ENCODE measurements at regions not wholly inside any gene's neighbourhood (a gene's known extent, or its start where the extent isn't known, plus 50 kb on each side); places are given as distances from the start of the nearest gene placed in this dataset.

DNA sequence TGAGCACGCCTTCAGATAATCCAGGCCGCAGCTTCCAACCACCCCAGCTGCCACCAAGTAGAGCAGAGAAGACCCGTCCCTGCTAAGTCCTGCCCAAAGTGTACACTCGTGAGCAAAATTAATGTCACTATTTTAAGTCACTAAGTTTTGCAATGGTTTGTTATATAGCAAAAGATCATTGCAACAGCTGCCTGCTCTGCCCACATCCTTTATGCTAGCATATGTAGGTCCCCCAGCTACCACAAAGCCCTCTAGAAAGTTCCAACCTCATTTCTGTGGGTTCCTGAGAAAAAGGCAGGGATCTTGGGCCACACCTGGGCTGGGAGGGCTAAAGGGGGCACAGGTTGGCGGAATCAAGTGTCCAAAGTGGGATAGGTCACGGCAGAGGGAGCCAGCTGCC is 346.9 kb downstream of the BCOR start:
- no peak for DNase-seq (ENCODE audit: low read depth in 2 of 3, low spot score in 1 of 3)

GRCh38 chrX:39752815-39753214 is 344.9 kb downstream of the BCOR start:
- DNase-seq (ENCODE audit: low read depth in 2 of 3, low spot score in 1 of 3): no peak

- no peak for DNase-seq (ENCODE audit: low read depth in 2 of 3, low spot score in 1 of 3)
These were observed 344.3 kb downstream of the BCOR start for GRCh38 chrX:39753293-39753996.

DNA sequence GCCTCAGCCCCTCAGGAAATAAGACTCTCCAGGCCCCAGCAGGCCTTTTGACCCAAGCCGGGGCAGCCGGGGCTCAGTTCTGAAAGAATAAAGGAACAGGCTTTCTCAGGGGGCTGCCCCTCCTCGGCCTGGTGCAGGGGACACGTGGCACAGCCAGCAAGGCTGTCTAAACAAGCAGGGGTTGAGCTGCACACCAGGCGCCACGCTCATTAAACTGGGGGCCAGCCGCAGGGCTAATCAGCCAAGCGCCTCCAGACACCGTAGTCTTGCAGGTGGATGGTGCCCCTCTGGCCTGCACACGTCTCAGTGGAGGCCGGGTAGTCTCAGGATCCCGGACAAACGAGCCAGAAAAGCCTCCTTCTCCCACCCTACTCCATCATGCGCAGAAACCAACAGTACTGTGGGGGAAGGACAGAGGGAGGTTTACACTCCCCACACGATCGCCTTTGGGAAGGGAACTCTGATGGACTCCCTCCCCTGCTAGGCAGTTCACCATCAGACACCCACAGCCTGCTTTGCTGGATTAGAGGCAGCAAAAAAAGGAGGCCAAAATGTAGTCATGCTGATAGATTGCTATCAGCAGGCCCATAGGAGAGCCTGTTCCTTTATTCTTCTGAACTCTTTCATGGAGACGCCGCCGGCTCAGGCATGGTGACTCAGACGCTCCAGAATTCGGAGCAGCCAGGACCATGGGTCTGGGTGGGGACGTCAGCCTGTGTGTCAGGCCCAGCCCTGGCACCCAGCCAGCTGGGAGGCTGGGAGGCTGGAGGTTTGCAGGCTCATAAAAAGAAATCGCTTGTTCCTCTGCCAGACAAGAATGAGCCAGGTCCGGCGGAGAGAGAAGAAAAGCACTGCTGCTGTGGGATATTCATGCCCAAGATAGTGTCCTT is 342.4 kb downstream of the BCOR start:
- DNase-seq (ENCODE audit: low read depth in 2 of 3, low spot score in 1 of 3): no peak

GRCh38 chrX:39756086-39756883 is 341.5 kb downstream of the BCOR start:
- no peak for DNase-seq (ENCODE audit: low read depth in 2 of 3, low spot score in 1 of 3)

DNA sequence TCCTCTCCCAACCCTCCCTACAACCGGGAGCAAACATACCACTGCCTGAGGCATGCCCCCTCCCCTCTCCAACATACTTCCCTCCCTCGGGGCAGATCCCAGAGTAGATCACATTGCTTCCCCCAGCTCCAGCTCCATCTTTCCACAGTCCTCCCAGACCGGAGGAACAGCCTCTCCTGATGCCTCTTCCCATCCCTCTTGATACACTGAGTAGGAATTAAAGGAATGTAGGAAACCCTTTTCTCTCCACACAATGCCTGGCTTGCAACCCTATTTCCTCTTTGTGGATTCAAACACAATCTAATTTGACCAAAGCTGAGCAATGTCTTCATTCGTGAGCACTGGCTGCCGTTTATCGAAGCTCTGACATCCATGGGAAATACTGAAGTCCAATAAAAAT is 339.8 kb downstream of the BCOR start:
- DNase-seq (ENCODE audit: low read depth in 2 of 3, low spot score in 1 of 3): no peak

DNA sequence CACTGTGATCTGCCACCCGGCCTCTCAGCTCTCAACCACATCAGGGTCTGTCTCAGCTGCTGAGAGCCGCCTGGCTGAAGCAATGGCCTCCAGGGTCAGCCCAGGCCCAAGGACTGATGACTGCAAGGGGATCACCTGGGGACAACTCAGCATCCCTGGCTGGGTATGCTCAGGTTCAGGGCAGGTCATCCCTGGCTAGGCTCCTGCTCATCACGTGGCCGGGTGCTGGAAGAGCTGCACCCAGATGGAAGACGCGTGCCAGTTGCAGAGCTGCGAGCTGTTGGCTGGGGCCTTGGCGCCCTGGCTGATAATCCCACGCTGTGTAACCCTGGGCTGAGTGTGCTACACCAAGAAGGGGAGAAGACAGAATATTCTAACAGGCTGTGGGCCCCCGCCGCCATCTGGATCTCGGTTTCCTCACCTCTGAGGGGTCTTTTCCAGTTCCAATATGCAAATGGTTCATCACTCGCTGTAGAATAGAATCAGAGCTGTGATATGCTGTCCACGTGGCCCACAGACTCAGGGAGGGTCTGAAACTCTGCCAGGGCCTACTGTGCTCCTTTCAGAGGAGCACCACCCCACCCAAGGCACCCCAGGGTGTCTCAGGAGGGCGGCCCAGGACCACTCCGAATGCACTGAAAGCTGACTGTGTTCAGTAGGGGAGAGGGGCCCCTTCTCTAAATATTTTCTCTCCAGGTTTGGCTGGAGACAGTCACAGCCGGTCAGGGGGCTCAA is 338.8 kb downstream of the BCOR start:
- no peak for DNase-seq (ENCODE audit: low read depth in 2 of 3, low spot score in 1 of 3)

- DNase-seq (ENCODE audit: low read depth in 2 of 3, low spot score in 1 of 3): no peak
These were observed 338.1 kb downstream of the BCOR start for GRCh38 chrX:39759526-39760224.

- DNase-seq (ENCODE audit: low read depth in 2 of 3, low spot score in 1 of 3): no peak
These were observed 336.8 kb downstream of the BCOR start for GRCh38 chrX:39760930-39761329.

GRCh38 chrX:39762266-39762841 is 335.4 kb downstream of the BCOR start:
- no peak for DNase-seq (ENCODE audit: low read depth in 2 of 3, low spot score in 1 of 3)

DNA sequence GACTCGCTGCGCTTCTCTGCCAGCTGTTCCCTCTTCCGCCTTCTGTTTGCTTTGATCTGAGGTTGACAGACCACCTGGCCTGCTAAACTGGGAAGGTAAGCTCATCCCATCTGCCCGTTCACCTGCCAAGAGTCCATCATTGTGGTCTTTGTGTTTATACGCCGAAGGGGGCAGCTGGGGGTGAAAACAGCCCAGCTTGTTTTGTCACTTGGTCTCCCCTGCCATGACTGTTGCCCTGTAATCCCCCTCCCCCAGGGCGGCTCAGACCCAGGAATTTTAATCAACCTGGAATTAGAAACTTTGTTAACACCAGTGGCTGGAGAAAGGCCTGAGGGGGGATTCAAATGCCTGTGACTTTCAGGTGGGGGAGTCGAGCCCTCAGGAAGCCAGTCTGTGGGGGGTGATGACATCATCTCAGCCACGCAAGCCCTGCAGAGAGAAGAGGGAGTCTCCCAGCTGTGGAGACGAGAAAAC is 333.3 kb downstream of the BCOR start:
- DNase-seq (ENCODE audit: low read depth in 2 of 3, low spot score in 1 of 3): no peak

- no peak for DNase-seq (ENCODE audit: low read depth in 2 of 3, low spot score in 1 of 3)
These were observed 332.4 kb downstream of the BCOR start for GRCh38 chrX:39765327-39765726.

GRCh38 chrX:39766085-39766726 is 331.6 kb downstream of the BCOR start:
- no peak for DNase-seq (ENCODE audit: low read depth in 2 of 3, low spot score in 1 of 3)

GRCh38 chrX:39766855-39767254 is 330.9 kb downstream of the BCOR start:
- DNase-seq (ENCODE audit: low read depth in 2 of 3, low spot score in 1 of 3): no peak

DNA sequence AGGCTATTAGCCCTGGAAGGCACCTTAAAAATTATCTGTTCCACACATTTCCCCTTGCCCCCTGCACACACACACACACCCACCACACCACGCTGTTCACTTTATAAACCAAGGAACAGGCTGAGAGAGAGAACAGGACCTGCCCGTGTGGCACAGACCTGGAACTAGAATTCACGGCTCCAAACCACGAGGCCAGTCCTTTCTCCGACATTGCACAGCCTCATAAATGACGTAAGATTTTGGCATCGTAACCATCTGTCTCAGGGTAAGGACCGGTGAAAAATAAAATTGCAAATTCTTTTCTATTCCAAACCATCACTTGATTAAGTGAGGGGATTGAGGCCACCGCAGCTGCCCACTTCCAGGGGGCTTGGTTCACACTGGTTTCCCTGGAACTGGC is 330.3 kb downstream of the BCOR start:
- DNase-seq (ENCODE audit: low read depth in 2 of 3, low spot score in 1 of 3): no peak

DNA sequence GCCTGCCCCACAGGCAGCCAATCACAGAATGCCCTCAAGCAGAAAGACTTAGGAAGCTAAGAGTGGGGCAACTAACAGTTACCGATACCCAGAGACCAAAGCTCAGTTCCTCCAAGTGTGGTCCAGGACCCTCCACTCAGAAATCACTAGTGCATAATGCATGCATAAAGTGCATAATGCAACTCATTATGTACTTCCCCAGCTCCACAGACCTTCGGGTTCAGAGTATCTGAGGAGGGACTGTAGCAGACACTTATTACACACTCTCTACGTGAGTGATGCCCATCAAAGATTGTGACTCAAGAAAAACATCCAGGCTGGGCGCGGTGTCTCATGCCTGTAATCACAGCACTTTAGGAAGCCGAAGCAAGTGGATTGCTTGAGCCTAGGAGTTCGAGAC is 328.0 kb downstream of the BCOR start:
- DNase-seq (ENCODE audit: low read depth in 2 of 3, low spot score in 1 of 3): no peak

DNA sequence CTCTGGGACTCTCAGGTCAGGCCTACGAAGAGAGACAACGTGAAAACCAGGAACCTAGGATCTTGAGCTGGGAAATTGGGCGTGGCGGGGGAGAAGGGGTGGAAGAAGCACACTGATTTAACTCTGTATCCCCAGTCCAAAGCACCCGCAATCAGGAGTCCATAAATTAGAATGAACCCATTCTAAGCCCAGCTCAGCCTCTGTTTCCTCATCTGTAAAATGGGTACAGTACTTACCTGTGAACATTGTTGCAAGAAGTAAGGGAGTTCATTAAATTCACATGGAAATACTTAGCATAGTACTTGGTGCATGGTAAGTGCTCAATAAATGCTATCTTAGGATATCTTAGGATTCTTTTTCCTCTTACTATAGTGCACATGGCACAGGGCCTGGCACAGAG is 326.7 kb downstream of the BCOR start:
- no peak for DNase-seq (ENCODE audit: low read depth in 2 of 3, low spot score in 1 of 3)

- DNase-seq (ENCODE audit: low read depth in 2 of 3, low spot score in 1 of 3): peak; percentile 42 to 64 (median 56)
These were observed 325.5 kb downstream of the BCOR start for GRCh38 chrX:39772057-39772832.

GRCh38 chrX:39773150-39773549 is 324.6 kb downstream of the BCOR start:
- DNase-seq (ENCODE audit: low read depth in 2 of 3, low spot score in 1 of 3): no peak

Measured in stimulated activated CD4-positive, alpha-beta T cell treated with anti-CD3 and anti-CD28 coated beads, Interleukin-12 subunit alpha, Interleukin-12 subunit beta, amount 100 ng/mL, for 48 hours (primary cell).